ENCODE measurements at regions not wholly inside any gene's neighbourhood (a gene's known extent, or its start where the extent isn't known, plus 50 kb on each side); places are given as distances from the start of the nearest gene placed in this dataset.

- TF ChIP-seq CHD2 (IDR thresholded peaks at IDR 0.05; ENCODE audit: low read length, partially characterized antibody) (no peak), BHLHE40 (IDR thresholded peaks at IDR 0.05; ENCODE audit: low read depth, low read length) (no peak), CTCF (IDR thresholded peaks at IDR 0.05) (no peak), EHMT2 (IDR thresholded peaks at IDR 0.05; ENCODE audit: low read depth) (no peak), MAZ (IDR thresholded peaks at IDR 0.05; ENCODE audit: borderline replicate concordance, low read depth, low read length) (no peak), POLR2A (IDR thresholded peaks at IDR 0.05; ENCODE audit: low read length) (no peak), CEBPB (IDR thresholded peaks at IDR 0.05) (no peak), EP300 (IDR thresholded peaks at IDR 0.05) (no peak)
Measured at GRCh38 chr12:46926526-46926925, 100.7 kb upstream of the SLC38A4 start.
